ENCODE measurements at regions not wholly inside any gene's neighbourhood (a gene's known extent, or its start where the extent isn't known, plus 50 kb on each side); places are given as distances from the start of the nearest gene placed in this dataset.

GRCh38 chr11:116466191-116466590 lies 306.6 kb downstream of the BUD13 start:
- intact Hi-C loops (cut with DNase I), result no loop called here
- no peak for DNase-seq (ENCODE audit: low spot score)
- TF ChIP-seq CTCF (IDR thresholded peaks at IDR 0.05) (no peak), POLR2AphosphoS5 (IDR thresholded peaks at IDR 0.05) (no peak), POLR2A (IDR thresholded peaks at IDR 0.05) (no peak)
- Histone ChIP-seq H3K27ac (no peak overlapping the region), H3K4me3 (no peak overlapping the region), H3K9me3 (no peaks in the 10 kb centered on the region), H3K27me3 (replicated peaks; ENCODE audit: insufficient read depth) (peaks cover 6% of the 10 kb centered on the region), H3K36me3 (no peaks in the 10 kb centered on the region), H3K4me1 (replicated peaks) (no peaks in the 10 kb centered on the region)
- WGBS, result 56% methylated on average over 6 of the region's 6 CpGs

GRCh38 chr11:116465056-116465455 lies 307.7 kb downstream of the BUD13 start:
- no peaks in the 10 kb centered on the region for H3K36me3 ChIP-seq
- no peak overlapping the region for H3K27ac ChIP-seq
- H3K27me3 ChIP-seq (replicated peaks; ENCODE audit: insufficient read depth), result peaks cover 6% of the 10 kb centered on the region
- WGBS, result 43% methylated on average over 4 of the region's 4 CpGs
- no peak overlapping the region for H3K4me3 ChIP-seq
- no peaks in the 10 kb centered on the region for H3K4me1 ChIP-seq (replicated peaks)
- no peak for DNase-seq (ENCODE audit: low spot score)
- H3K9me3 ChIP-seq, result no peaks in the 10 kb centered on the region
- no peak for TF ChIP-seq POLR2AphosphoS5 (IDR thresholded peaks at IDR 0.05)
- no peak for TF ChIP-seq CTCF (IDR thresholded peaks at IDR 0.05)
- no peak for TF ChIP-seq POLR2A (IDR thresholded peaks at IDR 0.05)
- intact Hi-C loops (cut with DNase I), result no loop called here

- Histone ChIP-seq H3K4me3 (no peak overlapping the region), H3K4me1 (replicated peaks) (peaks cover 4% of the 10 kb centered on the region), H3K9me3 (no peaks in the 10 kb centered on the region), H3K36me3 (no peaks in the 10 kb centered on the region), H3K27ac (no peak overlapping the region), H3K27me3 (replicated peaks; ENCODE audit: insufficient read depth) (peaks cover 1% of the 10 kb centered on the region)
- intact Hi-C loops (cut with DNase I), result no loop called here
- DNase-seq (ENCODE audit: low spot score), result no peak
- WGBS, result 31% methylated on average over 2 of the region's 2 CpGs
- TF ChIP-seq CTCF (IDR thresholded peaks at IDR 0.05) (no peak), POLR2AphosphoS5 (IDR thresholded peaks at IDR 0.05) (no peak)
Observed at GRCh38 chr11:116461789-116462188, 311.0 kb downstream of the BUD13 start.

- Histone ChIP-seq H3K9me3 (no peaks in the 10 kb centered on the region), H3K27ac (no peak overlapping the region), H3K4me1 (replicated peaks) (peaks cover 4% of the 10 kb centered on the region), H3K4me3 (no peak overlapping the region), H3K36me3 (no peaks in the 10 kb centered on the region), H3K27me3 (replicated peaks; ENCODE audit: insufficient read depth) (no peaks in the 10 kb centered on the region)
- intact Hi-C loops (cut with DNase I), result no loop called here
- no peak for DNase-seq (ENCODE audit: low spot score)
- 64% methylated on average over 3 of the region's 3 CpGs for WGBS
- TF ChIP-seq POLR2AphosphoS5 (IDR thresholded peaks at IDR 0.05), result no peak
- no peak for TF ChIP-seq CTCF (IDR thresholded peaks at IDR 0.05)
- no peak for TF ChIP-seq POLR2A (IDR thresholded peaks at IDR 0.05)
Observed at GRCh38 chr11:116460156-116460920, 312.4 kb downstream of the BUD13 start.

Measured in prostate gland (tissue), 2 donors.